Inferior parietal cortex (tissue), 1 donor: ENCODE measurements at regions not wholly inside any gene's neighbourhood (a gene's known extent, or its start where the extent isn't known, plus 50 kb on each side); places are given as distances from the start of the nearest gene placed in this dataset.
"Not testable (repeated sequence)": the region's sequence is repeated elsewhere in the genome, so short reads cannot be mapped to it uniquely, and the experiment has no call there.

Experiments used
- DNase-seq: peaks from one replicate; pipeline ENCODE4 v3.0.0-alpha.2; 2016; ENCODE audit errors: extremely low spot score

DNA sequence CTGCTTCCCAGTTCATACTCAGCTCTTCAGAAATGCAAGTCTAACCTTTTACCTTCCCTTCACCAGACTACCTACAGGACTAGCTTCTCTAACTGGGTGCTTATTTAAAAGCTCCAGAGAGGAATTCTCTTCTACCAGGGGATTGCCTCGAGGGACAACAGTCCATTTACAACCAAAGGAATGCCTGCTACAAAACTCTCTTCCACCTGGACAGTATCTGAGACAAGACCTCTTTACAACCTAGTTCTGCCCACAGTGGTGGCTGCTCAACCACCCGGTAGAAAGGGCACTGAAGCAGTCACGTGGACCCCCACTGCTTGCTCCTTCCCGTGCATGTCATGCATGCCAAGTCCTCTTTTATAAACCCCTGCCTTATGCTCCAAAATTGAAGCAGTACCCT lies 158.1 kb upstream of the ANXA10 start:
- DNase-seq, result no peak

DNA sequence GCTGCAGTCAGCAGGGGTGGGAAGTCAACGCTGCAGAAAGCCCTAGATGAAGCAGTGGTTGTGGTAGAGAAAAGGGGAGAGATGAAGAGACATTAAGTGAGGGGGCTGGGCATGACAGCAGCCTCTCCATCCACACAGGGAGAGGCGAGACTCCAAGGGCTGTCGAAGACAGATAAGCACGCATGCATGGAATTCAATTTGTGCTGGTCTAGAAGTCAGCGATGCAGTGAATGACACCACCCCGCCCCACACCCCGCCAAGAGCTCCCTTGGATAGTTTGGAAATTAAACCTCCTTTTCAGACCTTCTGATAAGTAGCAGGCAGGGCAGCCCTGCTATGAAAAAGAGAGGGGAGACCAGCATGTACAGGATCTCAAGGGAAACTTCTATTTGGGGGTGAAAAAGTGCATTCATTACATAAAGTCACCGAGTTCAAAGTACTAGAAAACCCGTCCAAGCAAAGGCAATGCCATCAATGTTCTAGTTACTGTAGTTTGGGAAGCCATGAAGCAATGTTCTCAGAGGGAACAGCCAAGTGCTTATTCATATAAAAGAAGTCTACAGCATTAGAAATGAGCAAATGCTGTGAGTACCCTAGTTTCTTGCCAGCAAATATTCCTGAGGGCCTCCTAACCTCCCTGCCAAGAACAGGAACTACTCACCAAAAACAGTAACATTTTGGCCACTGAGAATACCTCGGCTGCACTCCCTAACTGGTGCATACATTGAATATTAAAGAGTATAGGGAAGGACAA lies 152.3 kb upstream of the ANXA10 start:
- DNase-seq, result no peak

GRCh38 chr4:167943872-167944505 lies 148.3 kb upstream of the ANXA10 start:
- DNase-seq, result no peak

- DNase-seq, result no peak
These were observed 147.6 kb upstream of the ANXA10 start for GRCh38 chr4:167944721-167945120.

GRCh38 chr4:167955006-167955405 lies 137.3 kb upstream of the ANXA10 start:
- no peak for DNase-seq

DNA sequence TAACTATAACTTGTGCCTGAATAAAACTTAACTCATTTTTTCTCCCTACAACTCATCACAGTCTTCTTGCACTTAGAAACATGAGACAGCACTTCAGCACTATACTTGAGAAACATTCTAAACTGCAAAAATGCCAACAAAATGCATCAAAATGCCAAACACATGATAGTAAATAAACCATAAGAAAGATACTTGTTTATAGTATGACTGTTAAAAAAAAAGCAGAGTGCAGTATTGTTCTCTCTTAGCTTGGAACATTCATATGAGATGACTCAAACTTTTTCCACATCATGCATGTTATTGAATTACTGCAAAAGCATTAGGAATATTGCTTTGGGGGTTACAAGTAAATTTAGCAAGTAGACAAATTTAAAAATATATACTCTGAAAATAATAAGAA lies 135.7 kb upstream of the ANXA10 start:
- DNase-seq, result no peak

- no peak for DNase-seq
These were observed 127.5 kb upstream of the ANXA10 start for GRCh38 chr4:167964766-167965373.

DNA sequence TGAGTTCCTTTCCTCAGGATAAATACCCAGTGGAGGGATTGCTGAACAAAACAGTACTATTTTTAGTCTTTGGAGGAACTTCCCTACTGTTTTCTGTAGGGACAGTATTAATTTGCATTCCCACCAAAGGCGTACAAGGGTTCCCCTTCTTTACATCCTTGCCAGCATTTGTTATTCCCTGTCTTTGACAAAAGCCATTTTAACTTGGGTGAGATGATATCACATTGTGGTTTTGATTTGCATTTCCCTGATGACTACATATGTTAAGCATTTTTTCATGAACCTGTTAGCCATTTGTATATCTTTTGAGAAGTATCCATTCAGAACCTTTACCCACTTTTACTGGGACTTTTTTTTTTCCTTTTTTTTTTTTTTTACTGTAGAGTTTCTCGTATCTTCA lies 126.2 kb upstream of the ANXA10 start:
- DNase-seq, result no peak

DNA sequence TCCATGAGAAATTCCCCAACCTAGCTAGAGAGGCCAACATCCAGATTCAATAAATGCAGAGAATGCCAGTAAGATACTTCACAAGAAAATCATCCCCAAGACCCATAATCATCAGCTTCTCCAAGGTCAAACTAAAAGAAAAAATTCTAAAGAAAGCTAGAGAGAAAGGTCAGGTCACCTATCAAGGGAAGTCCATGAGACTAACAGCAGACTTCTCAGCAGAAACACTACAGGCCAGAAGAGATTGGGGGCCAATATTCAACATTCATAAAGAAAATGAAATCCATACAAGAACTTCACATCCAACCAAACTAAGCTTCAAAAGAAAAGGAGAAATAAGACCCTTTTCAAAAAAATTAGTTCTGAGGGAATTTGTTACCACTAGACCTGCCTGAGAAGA lies 118.8 kb upstream of the ANXA10 start:
- no peak for DNase-seq

DNA sequence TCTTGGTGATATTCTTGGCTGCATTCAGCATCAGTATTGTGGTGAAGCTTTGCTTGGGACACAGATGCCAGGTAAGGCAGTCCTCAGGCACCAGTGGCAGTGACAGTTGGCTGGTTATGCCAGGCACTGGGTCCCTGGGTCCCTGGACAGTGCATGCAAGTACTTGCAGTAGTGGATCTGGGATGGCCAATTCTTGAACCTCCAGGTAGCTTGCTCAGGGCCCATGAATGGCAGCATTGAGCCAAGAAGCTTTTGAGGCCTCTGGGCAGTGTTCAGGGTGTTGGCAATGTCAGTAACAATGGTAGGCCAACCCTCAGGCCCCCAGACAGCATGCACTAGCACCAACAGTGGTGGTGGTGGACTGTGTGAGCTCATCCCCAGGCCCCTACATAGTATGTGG lies 106.8 kb upstream of the ANXA10 start:
- no peak for DNase-seq

DNA sequence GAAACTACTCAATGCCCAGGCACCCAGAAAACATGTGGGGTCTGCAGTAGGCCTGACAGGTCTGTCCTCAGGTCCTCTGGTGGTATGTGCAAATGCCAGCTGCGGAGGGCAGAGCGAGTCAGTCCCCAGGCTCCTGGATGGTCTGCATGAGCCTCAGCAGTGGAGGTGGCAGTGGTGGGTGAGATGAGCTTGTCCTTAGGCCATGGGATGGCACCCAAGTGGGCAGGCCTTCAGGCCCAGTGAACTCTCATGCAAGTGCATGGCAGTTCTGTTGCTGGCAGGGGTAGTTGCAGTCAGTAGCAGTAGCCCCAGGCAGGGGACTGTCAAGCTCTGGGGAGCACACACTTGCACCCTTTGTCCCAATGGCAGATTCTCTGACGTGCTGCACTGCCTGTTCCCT lies 106.3 kb upstream of the ANXA10 start:
- DNase-seq, result no peak

- no peak for DNase-seq
These were observed 105.1 kb upstream of the ANXA10 start for GRCh38 chr4:167987285-167987684.

DNA sequence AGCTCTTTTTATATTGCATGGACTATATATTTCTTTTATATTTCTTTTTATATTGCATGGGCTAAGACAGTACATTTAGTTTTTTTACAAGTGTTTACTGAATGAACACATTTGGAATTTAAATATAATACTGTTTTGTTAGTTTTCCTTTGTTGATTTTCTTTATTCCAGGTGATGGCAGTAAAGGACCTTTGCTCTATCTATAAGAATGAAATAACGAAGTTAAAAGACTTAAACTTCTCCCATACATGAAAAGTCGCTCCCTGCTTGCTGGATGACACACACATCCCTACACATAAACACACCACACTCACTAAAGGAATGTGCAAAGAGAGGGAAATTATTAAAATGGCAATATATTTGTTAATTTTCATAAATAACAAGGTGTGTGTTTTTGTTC lies 102.5 kb upstream of the ANXA10 start:
- DNase-seq, result no peak

DNA sequence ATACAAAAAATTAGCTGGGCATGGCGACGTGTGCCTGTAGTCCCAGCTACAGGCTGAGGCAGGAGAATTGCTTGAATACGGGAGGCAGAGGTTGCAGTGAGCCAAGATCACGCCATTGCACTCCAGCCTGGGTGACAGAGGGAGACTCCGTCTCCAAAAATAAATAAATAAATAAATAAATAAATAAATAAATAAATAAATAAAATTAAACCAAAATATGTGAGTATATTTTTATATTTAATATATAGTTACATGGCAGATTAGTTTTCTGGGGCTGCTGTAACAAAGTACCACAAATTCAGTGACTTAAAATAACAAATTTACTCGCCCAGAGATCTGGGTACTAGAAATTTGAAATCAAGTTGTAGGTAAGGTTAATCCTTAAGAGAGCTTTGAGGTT lies 84.2 kb upstream of the ANXA10 start:
- not testable (repeated sequence) for DNase-seq

DNA sequence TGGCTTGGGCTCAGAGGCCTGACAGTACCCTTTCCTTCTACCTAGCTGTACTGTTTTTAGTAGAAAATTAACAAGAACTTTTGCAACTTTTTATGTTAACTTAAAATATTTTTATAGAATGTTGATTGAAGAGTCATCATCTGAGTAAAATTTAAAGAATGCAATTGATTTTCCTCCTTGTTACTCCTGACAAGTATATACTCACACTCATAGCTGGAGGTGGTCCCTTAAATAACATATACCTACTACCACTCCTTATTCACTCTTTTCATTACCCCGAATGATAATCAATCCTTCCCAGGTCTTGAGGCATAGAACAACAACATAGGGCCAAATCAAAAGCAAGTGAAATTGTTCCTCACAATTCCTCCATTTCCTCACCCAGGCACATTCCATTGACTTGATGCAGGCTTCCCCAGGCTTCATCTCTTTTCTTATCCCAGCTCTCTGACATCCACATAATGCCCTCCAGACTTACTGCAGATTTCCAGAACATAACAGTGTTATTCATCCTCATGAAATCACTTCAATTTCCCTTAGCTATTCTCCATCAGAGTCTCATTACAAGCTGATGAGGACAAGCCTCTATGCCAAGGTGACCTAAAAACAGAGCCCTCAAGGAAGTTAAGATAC lies 73.2 kb upstream of the ANXA10 start:
- DNase-seq, result no peak

DNA sequence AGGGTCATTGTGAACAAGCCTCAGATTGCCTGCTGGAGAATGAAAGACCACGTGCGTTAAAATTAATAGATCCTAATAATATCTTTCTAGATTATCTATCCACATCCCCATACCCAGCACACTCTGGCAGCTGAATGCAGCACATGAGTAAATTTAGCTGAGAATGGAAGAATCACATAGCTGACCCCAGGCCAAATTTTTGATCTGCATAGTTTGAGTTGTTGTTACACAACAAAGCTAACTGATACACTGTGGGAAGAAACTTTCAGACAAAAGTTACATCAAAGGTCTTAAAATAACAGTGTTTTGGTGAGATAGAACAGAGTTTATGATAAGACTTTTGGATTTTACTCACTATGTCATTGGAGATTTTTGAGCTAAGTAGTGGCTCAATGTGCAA lies 72.4 kb upstream of the ANXA10 start:
- no peak for DNase-seq

DNA sequence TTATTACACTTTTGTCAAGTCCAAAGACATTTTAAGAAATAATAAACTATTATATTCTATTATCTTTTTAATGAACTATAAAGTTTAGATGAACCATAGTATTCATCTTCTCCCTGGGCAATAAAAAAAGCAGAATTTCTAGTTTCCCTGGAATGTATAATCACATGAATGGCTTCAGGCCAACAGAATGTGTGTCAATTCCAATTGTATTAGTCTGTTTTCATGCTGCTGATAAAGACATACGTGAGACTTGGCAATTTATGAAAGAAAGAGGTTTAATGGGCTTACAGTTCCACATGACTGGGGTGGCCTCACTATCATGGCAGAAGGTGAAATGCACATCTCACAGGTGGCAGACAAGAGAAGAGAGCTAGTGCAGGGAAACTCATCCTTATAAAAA lies 70.7 kb upstream of the ANXA10 start:
- no peak for DNase-seq

- DNase-seq, result no peak
These were observed 63.8 kb upstream of the ANXA10 start for GRCh38 chr4:168028568-168028967.

GRCh38 chr4:168028970-168029597 lies 63.3 kb upstream of the ANXA10 start:
- no peak for DNase-seq

DNA sequence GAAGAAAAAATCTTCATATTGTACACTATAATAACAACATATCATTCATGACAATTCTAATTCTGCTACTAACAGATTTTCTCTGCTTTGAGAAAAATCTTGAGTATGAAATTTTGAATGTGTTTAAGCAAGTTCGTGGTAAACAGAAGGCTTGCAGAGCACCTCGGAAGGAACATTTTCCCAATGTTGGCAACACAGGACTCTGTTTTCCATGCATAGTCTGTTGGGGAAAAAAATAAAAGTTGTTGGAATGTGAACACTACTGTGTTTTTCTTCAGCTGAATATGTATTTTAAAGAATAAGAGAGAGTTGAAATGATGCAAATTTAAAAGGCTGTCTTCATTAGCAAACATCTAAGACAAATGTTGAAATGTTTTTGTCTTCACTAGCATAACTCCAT lies 54.7 kb upstream of the ANXA10 start:
- DNase-seq, result no peak

- DNase-seq, result no peak
These were observed 52.7 kb upstream of the ANXA10 start for GRCh38 chr4:168039593-168039992.
